HFF-Myc (cell line): ENCODE measurements at regions not wholly inside any gene's neighbourhood (a gene's known extent, or its start where the extent isn't known, plus 50 kb on each side); places are given as distances from the start of the nearest gene placed in this dataset.

ENCODE experiments used
- DNase-seq: peaks from one replicate; pipeline ENCODE4 v3.0.0-alpha.2; 2011; ENCODE audit warnings: low read depth; ENCODE audit errors: extremely low read depth
- H3K4me3 ChIP-seq: replicated peaks from 2 replicates; pipeline ENCODE4 v1.5.1; 2011; ENCODE audit warnings: low read depth, mild to moderate bottlenecking, control low read depth, low read length
- CTCF ChIP-seq: IDR thresholded peaks from 2 replicates; pipeline ENCODE4 v1.5.1; 2012; ENCODE audit warnings: mild to moderate bottlenecking, low read depth, low read length, control low read depth; ENCODE audit errors: missing control alignments

DNA sequence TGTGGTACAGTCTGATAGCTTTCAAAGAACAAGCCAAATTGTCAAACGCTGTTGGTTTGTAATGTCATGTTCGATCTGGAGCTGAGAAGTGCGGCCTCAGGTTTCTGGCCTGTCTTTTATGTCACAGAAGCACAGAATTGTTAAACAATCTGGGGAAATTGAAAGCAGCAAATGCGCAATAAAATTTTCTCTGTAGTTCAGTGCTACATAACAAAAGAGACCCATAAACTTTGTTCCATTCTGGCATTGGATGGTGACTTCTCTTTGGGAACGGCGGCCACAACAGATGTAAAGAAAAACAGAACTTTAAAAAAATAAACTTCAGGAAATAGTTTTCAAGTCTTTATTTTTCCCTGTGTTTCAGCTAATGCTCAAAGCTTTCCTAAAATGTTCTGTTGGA, 106.9 kb downstream of the PRL start:
- H3K4me3 ChIP-seq: no peak overlapping the region
- DNase-seq: no peak
- no peak for TF ChIP-seq CTCF

DNA sequence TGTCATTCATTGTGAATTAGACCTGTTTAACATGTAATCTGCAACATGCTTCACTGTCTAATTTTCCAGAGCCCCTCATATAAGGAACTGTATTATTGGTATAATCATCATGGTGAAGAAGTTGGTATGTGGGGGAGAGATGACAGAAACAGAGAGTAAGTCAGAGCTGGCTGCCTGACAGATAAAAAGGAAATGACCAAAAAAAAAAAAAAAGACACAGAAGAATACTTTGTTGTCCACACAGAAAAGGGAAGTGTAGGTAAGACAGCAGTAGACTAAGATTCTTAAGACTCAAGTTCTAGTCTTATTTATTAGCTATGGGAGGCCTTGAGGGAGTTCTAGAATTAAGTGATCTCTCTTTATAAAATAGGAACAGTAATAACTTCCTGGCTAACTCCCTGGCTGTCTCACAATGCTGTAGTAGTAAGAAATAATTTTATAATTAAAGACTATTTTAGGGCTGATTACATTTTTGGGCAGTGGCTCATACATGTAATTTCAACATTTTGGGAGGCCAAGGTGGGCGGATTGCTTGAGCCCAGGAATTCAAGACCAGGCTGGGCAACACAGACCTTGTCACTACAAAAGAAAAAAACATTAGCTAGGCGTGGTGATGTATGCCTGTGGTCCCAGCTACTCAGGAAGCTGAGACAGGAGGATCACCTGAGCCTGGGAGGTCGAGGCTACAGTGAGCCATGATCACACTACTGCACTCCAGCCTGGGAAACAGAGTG, 102.5 kb downstream of the PRL start:
- H3K4me3 ChIP-seq: no peak overlapping the region
- no peak for DNase-seq
- no peak for TF ChIP-seq CTCF

- no peak for DNase-seq
- H3K4me3 ChIP-seq: no peak overlapping the region
- TF ChIP-seq CTCF: no peak
Measured at GRCh38 chr6:22199771-22200170, 97.1 kb downstream of the PRL start.

DNA sequence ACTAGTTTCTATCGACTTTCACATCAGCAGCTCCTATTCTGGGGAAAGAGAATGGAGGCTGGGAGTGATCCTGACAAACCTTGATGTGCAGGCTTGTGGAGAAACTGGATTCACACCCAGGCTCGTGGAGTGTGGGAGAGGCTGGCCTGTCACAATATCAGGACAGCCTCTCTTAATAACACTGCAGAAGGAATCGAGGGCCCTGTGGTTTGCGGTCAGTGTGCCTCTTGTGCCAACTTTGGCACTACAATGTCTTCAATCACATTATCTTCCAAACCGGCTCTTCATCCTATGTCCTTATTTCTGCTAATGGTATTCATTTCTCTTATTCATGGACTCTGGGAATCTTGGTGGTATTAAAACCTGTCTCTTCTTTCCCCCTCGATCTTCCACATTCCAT, 92.7 kb downstream of the PRL start:
- no peak overlapping the region for H3K4me3 ChIP-seq
- TF ChIP-seq CTCF: no peak
- DNase-seq: no peak

DNA sequence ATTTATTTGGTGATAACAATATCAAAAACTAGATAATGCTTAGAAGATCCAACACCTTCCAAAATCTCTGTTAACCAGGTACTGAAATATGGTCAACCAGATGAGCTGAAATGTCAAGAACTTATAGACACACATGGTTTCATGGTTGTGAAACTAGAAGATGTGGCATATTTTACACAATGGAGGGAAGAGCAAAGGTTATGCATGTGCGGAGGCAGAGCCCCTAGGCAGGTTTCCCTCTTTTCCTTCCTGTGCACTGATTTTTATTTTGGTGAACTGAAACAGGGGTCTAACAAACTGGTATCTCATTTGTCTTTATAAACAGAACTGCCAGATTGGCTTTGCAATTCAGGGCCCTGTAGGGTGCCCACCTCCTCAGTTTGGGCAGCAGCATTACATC, 91.6 kb downstream of the PRL start:
- no peak for TF ChIP-seq CTCF
- no peak overlapping the region for H3K4me3 ChIP-seq
- DNase-seq: no peak

DNA sequence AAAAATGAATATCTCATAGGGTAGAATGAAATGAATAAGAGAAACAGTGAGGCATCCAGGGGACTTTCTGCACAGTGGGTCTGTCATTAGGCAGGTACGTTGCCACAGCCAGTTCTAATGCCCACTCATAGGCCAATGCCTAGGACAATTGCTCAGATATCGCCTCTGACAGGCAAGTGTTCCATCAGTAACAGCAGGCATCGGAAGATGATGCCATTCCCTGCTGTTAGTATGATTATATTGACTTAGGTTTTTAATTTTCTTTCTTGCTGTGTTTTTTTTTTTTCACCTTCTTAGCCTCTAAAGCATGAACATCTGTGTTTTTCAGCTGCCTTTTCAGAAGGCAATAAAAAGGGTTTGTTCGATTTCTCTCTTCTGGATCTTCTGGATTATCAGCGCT, 90.7 kb downstream of the PRL start:
- TF ChIP-seq CTCF: no peak
- no peak for DNase-seq
- H3K4me3 ChIP-seq: no peak overlapping the region

- no peak for DNase-seq
- TF ChIP-seq CTCF: no peak
- no peak overlapping the region for H3K4me3 ChIP-seq
Measured at GRCh38 chr6:22208026-22208425, 88.8 kb downstream of the PRL start.
